GM23248 (cell line): ENCODE measurements at regions not wholly inside any gene's neighbourhood (a gene's known extent, or its start where the extent isn't known, plus 50 kb on each side); places are given as distances from the start of the nearest gene placed in this dataset.

Experiments used
- EZH2 ChIP-seq: fragments of 200-600 bp; sonication (generic); IDR thresholded peaks from 2 replicates; pipeline ENCODE4 v1.6.1; 2018; ENCODE audit warnings: antibody characterized with exemption, mild to moderate bottlenecking; ENCODE audit not compliant: insufficient read depth, poor library complexity, severe bottlenecking
- EZH2phosphoT487 ChIP-seq: fragments of 200-600 bp; sonication (generic); IDR thresholded peaks from 2 replicates; pipeline ENCODE4 v1.6.1; 2018; ENCODE audit warnings: antibody characterized with exemption, moderate library complexity, mild to moderate bottlenecking, low read depth; ENCODE audit not compliant: insufficient read depth

GRCh38 chr1:5809207-5809788 lies 182.9 kb downstream of the NPHP4 start:
- TF ChIP-seq EZH2, result no peak
- no peak for TF ChIP-seq EZH2phosphoT487
